ENCODE measurements at regions not wholly inside any gene's neighbourhood (a gene's known extent, or its start where the extent isn't known, plus 50 kb on each side); places are given as distances from the start of the nearest gene placed in this dataset.

- TF ChIP-seq CTCF (conservative IDR thresholded peaks at IDR 0.05; ENCODE audit: low read length) (no peak), EZH2phosphoT487 (IDR thresholded peaks at IDR 0.05; ENCODE audit: borderline replicate concordance) (no peak)
These were observed 572.1 kb downstream of the TLE4 start for GRCh38 chr9:80143899-80144298.

Measured in Loucy (cell line).